ENCODE measurements at regions not wholly inside any gene's neighbourhood (a gene's known extent, or its start where the extent isn't known, plus 50 kb on each side); places are given as distances from the start of the nearest gene placed in this dataset.

DNA sequence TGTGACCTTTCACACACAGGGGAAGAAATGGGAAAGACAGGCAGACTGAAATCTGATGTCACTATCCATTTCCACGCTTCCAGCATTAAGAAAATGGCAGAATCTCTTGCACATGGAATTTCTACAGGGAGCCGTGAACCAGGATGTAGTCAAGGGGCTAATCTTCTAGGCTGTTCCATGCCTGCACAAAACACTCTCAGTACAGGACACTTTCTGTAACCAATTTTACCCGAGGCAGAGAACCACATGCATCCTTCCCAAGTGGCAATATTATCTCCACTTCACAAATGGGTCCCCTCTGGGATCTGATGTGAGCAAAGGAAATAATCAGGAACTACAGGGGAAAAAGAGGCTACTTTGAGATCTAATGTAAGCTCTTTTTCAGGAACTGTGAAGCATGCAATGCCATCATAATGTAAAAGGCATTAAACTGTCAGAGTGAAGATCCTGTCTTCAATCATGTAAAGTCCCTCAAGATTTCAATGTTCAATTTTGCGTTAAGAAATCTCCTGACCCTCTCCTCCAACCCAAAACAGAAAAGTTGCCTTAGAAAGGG is 236.9 kb downstream of the RBM43 start:
- no peak overlapping the region for H3K4me3 ChIP-seq (ENCODE audit: low read depth in 1 of 2, low read length in 2 of 2)
- H3K27ac ChIP-seq (ENCODE audit: low read depth, low read length): no peak overlapping the region
- no peak overlapping the region for H3K9ac ChIP-seq (ENCODE audit: low read depth in 1 of 2, low read length in 2 of 2)
- no peaks in the 10 kb centered on the region for H3K27me3 ChIP-seq (ENCODE audit: control insufficient read depth in 1 of 2, insufficient read depth in 2 of 2, low read length in 2 of 2)
- no peaks in the 10 kb centered on the region for H3K36me3 ChIP-seq (ENCODE audit: control insufficient read depth in 1 of 2, insufficient read depth in 2 of 2, low read length in 2 of 2)
- H3K4me1 ChIP-seq (ENCODE audit: control insufficient read depth in 1 of 2, insufficient read depth in 2 of 2, low read length in 2 of 2): no peaks in the 10 kb centered on the region
- H3K9me3 ChIP-seq (ENCODE audit: control insufficient read depth in 1 of 2, low read length in 2 of 2): no peaks in the 10 kb centered on the region

DNA sequence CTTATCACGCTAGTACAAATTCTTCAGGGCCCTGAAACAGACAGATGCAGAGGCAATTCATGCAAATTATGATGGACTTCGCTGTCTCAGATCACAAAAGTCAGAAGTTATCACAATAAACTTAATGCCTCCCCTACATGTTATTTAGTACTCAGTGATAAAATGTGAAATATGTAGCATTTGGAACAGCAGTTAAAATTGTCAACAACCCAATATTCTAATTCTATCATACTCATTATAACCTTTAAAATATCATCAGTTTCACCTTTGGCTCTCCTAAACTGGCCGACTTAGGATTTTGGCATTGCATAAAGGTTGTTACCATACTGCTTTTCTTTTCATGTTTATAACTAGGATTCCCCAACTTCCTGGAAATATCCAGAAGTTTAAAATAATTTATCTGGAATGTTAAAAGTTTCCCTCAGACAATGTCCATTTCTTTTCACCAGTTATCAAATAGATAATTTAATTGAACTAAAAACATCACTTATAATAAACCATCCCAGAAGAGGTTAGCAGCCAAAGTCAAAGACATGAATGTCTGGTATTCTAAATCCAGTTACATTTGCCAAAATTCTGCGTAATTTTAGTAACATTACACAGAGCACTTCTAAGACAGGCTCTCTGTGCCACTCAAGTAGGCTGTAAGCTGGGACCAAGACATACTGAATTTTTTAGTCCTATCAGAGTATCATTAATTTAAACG is 239.8 kb downstream of the RBM43 start:
- Histone ChIP-seq H3K4me3 (ENCODE audit: low read depth in 1 of 2, low read length in 2 of 2) (no peak overlapping the region), H3K9ac (ENCODE audit: low read depth in 1 of 2, low read length in 2 of 2) (no peak overlapping the region), H3K27ac (ENCODE audit: low read depth, low read length) (no peak overlapping the region), H3K36me3 (ENCODE audit: control insufficient read depth in 1 of 2, insufficient read depth in 2 of 2, low read length in 2 of 2) (no peaks in the 10 kb centered on the region), H3K4me1 (ENCODE audit: control insufficient read depth in 1 of 2, insufficient read depth in 2 of 2, low read length in 2 of 2) (no peaks in the 10 kb centered on the region), H3K27me3 (ENCODE audit: control insufficient read depth in 1 of 2, insufficient read depth in 2 of 2, low read length in 2 of 2) (no peaks in the 10 kb centered on the region), H3K9me3 (ENCODE audit: control insufficient read depth in 1 of 2, low read length in 2 of 2) (no peaks in the 10 kb centered on the region)

DNA sequence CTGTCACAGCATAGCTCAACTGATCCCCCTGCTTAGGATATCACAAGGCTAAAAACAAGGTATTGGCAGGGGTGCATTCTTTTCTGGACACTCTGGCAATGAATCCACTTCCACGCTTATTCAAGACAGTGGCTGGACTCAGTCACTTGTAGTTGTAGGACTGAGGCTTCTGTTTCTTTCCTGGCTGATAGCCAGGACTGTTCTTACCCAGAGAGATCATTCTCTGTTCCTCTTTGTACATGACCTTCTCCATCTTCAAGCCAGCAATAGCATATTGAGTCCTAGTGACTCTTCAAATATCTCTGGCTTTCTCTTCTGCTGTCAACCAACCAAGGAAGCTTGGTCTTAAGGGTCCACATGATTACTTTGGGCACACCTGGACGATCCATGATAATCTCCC is 241.3 kb downstream of the RBM43 start:
- Histone ChIP-seq H3K4me3 (ENCODE audit: low read depth in 1 of 2, low read length in 2 of 2) (no peak overlapping the region), H3K9ac (ENCODE audit: low read depth in 1 of 2, low read length in 2 of 2) (no peak overlapping the region), H3K36me3 (ENCODE audit: control insufficient read depth in 1 of 2, insufficient read depth in 2 of 2, low read length in 2 of 2) (no peaks in the 10 kb centered on the region), H3K27me3 (ENCODE audit: control insufficient read depth in 1 of 2, insufficient read depth in 2 of 2, low read length in 2 of 2) (no peaks in the 10 kb centered on the region), H3K27ac (ENCODE audit: low read depth, low read length) (no peak overlapping the region), H3K9me3 (ENCODE audit: control insufficient read depth in 1 of 2, low read length in 2 of 2) (no peaks in the 10 kb centered on the region), H3K4me1 (ENCODE audit: control insufficient read depth in 1 of 2, insufficient read depth in 2 of 2, low read length in 2 of 2) (no peaks in the 10 kb centered on the region)

DNA sequence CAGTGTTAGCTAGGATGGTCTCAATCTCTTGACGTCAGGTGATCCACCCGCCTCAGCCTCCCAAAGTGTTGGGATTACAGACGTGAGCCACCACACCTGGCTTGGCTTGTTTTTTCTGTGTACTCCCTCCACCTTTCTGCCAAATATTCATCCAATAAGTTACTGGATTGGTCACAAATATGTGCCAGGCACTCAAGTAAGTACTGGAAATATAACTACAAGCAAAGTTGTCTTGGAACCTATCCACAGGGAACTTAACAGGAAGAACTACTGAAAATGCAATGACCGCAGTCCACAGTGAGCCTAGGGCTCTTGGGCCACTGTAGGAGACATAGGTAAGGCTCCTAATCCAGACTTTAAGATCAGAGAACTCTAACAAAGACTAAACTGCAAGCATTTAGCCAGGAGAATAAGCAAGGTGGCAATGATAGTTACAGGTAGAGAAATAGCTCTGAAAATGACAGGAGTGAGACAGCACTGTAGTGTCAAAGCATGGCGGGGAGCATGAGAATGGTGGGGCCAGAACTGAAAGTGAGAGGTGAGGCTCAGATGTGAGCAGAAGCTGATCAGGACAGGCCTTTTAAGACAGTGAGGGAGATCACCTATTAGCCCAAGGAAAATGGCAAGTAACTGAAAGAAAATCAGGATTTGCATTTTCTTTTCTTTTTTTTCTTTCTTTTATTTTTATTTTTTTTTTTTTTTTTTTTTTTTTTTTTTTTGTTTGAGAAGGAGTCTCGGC is 252.1 kb downstream of the RBM43 start:
- H3K4me1 ChIP-seq (ENCODE audit: control insufficient read depth in 1 of 2, insufficient read depth in 2 of 2, low read length in 2 of 2): no peaks in the 10 kb centered on the region
- H3K4me3 ChIP-seq (ENCODE audit: low read depth in 1 of 2, low read length in 2 of 2): no peak overlapping the region
- no peak overlapping the region for H3K9ac ChIP-seq (ENCODE audit: low read depth in 1 of 2, low read length in 2 of 2)
- no peaks in the 10 kb centered on the region for H3K9me3 ChIP-seq (ENCODE audit: control insufficient read depth in 1 of 2, low read length in 2 of 2)
- no peak overlapping the region for H3K27ac ChIP-seq (ENCODE audit: low read depth, low read length)
- H3K36me3 ChIP-seq (ENCODE audit: control insufficient read depth in 1 of 2, insufficient read depth in 2 of 2, low read length in 2 of 2): no peaks in the 10 kb centered on the region
- no peaks in the 10 kb centered on the region for H3K27me3 ChIP-seq (ENCODE audit: control insufficient read depth in 1 of 2, insufficient read depth in 2 of 2, low read length in 2 of 2)

DNA sequence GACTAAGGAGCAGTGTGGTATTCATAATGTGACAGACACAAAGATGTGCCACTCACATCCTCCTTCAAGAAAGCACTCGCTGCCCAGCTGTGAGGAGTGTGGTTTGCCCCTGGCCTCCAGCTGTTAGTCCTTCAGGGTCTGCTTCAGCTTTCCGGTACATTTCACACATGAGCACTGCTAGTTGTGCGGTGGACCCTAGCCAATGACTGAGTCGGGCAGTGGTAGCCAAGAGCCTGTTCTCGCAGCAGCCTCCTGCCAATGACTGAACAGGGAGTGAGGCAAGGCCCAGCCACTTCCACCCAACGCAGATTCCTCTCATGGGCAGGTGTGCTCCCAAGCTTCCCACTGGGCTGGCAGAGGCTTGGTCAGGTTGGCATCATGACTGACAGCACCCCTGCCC is 254.3 kb downstream of the RBM43 start:
- no peaks in the 10 kb centered on the region for H3K9me3 ChIP-seq (ENCODE audit: control insufficient read depth in 1 of 2, low read length in 2 of 2)
- H3K4me1 ChIP-seq (ENCODE audit: control insufficient read depth in 1 of 2, insufficient read depth in 2 of 2, low read length in 2 of 2): no peaks in the 10 kb centered on the region
- no peak overlapping the region for H3K9ac ChIP-seq (ENCODE audit: low read depth in 1 of 2, low read length in 2 of 2)
- no peak overlapping the region for H3K4me3 ChIP-seq (ENCODE audit: low read depth in 1 of 2, low read length in 2 of 2)
- H3K27ac ChIP-seq (ENCODE audit: low read depth, low read length): no peak overlapping the region
- no peaks in the 10 kb centered on the region for H3K36me3 ChIP-seq (ENCODE audit: control insufficient read depth in 1 of 2, insufficient read depth in 2 of 2, low read length in 2 of 2)
- H3K27me3 ChIP-seq (ENCODE audit: control insufficient read depth in 1 of 2, insufficient read depth in 2 of 2, low read length in 2 of 2): no peaks in the 10 kb centered on the region

DNA sequence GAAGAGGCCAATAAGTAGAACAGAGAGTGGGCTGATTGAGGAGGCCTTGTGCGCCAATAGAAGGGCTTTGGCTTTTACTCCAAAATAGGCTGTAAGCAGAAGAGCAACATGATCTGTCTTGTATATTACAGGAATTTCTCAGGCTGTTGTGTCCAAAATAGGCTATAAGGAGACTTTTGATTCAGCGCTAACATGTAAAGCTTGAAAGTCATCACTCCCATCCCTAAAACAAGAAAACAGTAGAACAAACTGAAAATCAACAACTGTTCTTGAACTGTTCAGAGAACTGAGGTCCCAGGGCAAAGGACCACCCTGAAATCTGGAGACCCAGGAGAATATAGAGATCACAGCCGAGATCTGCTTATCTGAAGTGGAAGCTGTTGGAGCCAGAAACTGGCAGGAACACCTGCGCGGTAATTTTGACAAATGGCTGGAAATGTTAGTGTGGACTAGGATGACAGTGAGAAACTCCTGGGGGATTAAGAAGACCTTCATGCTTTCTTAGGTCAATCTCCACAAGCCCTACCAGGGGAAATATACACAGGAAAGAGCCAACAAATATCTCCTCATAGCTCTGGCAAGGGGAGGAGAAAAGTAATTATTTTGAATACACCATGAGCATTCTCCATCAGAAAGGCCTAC is 258.6 kb downstream of the RBM43 start:
- Histone ChIP-seq H3K27ac (ENCODE audit: low read depth, low read length) (no peak overlapping the region), H3K27me3 (ENCODE audit: control insufficient read depth in 1 of 2, insufficient read depth in 2 of 2, low read length in 2 of 2) (no peaks in the 10 kb centered on the region), H3K4me3 (ENCODE audit: low read depth in 1 of 2, low read length in 2 of 2) (no peak overlapping the region), H3K9me3 (ENCODE audit: control insufficient read depth in 1 of 2, low read length in 2 of 2) (no peaks in the 10 kb centered on the region), H3K4me1 (ENCODE audit: control insufficient read depth in 1 of 2, insufficient read depth in 2 of 2, low read length in 2 of 2) (no peaks in the 10 kb centered on the region), H3K36me3 (ENCODE audit: control insufficient read depth in 1 of 2, insufficient read depth in 2 of 2, low read length in 2 of 2) (no peaks in the 10 kb centered on the region), H3K9ac (ENCODE audit: low read depth in 1 of 2, low read length in 2 of 2) (no peak overlapping the region)

DNA sequence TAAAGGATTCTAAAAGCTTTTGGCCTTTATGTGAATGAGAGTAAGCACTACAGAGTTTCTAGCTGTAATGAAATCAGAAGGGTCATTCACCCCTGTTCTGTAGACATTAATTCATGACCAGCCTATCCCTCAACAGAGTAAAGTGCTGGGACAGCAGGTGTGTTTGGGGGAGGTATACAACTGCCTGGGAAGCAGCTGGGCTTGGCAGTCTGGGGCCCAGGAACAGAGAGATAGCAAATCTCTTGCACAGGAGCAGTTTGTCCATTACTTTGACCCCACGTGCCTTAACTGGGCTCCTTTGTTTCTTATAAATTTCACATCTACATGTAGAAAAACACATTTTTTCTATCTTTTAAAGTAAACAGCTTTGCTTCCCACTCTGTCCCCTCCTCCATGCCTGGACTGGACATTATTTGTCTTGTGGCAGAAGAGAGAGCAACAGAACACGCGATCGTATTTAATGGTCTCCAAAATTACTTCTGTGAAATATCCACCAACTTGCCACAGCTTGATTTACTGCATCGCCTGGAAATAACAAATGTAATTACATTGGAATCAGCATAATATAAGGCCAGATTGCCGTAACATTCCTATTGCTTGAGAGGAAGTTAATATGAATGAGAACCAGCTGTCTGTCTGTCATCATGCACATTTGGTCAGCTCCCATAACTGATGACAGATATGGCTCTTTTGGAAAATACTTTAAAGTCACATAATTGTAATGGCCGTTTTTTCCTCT is 263.8 kb downstream of the RBM43 start:
- H3K27me3 ChIP-seq (ENCODE audit: control insufficient read depth in 1 of 2, insufficient read depth in 2 of 2, low read length in 2 of 2): no peaks in the 10 kb centered on the region
- no peak overlapping the region for H3K4me3 ChIP-seq (ENCODE audit: low read depth in 1 of 2, low read length in 2 of 2)
- no peaks in the 10 kb centered on the region for H3K4me1 ChIP-seq (ENCODE audit: control insufficient read depth in 1 of 2, insufficient read depth in 2 of 2, low read length in 2 of 2)
- H3K9me3 ChIP-seq (ENCODE audit: control insufficient read depth in 1 of 2, low read length in 2 of 2): no peaks in the 10 kb centered on the region
- H3K27ac ChIP-seq (ENCODE audit: low read depth, low read length): no peak overlapping the region
- no peaks in the 10 kb centered on the region for H3K36me3 ChIP-seq (ENCODE audit: control insufficient read depth in 1 of 2, insufficient read depth in 2 of 2, low read length in 2 of 2)
- no peak overlapping the region for H3K9ac ChIP-seq (ENCODE audit: low read depth in 1 of 2, low read length in 2 of 2)

DNA sequence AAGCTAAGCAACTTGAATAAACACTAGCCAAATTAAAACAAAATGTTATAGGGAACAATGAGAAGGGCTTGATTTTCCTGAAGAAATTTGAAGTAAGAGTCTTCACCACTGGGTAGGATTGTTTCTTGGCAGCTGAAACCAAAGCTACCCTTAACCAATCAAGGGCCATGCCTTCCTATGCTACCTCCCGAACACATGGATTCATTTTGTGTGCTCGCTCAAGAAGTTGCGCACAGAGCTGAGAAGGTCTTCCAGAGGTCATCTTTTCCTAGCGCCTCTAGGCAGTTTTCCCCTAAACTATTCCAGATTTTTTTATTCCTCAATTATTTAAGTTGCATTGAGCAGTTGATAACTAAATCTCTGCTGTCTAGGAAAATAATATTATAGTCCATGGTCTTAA is 264.6 kb downstream of the RBM43 start:
- no peaks in the 10 kb centered on the region for H3K9me3 ChIP-seq (ENCODE audit: control insufficient read depth in 1 of 2, low read length in 2 of 2)
- no peak overlapping the region for H3K9ac ChIP-seq (ENCODE audit: low read depth in 1 of 2, low read length in 2 of 2)
- H3K27ac ChIP-seq (ENCODE audit: low read depth, low read length): no peak overlapping the region
- H3K4me1 ChIP-seq (ENCODE audit: control insufficient read depth in 1 of 2, insufficient read depth in 2 of 2, low read length in 2 of 2): no peaks in the 10 kb centered on the region
- H3K27me3 ChIP-seq (ENCODE audit: control insufficient read depth in 1 of 2, insufficient read depth in 2 of 2, low read length in 2 of 2): no peaks in the 10 kb centered on the region
- H3K4me3 ChIP-seq (ENCODE audit: low read depth in 1 of 2, low read length in 2 of 2): no peak overlapping the region
- H3K36me3 ChIP-seq (ENCODE audit: control insufficient read depth in 1 of 2, insufficient read depth in 2 of 2, low read length in 2 of 2): no peaks in the 10 kb centered on the region

DNA sequence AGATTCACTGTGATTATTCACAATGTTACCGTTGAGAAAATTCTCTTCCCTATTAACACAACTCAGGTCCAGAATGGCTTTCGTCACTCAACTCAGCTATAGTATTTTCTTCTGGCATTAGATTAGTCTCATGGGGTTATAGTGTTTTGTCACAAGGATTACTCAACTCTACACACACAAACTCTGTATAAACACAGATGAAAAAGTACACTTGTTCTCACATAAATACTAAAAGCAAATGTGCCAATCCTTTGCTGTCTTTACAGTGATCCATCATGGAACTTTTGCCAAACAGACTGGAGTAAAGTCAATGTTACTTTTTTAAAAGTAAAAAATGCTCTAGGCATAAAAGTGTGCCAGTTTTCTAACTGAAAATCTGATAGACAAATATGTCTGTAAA is 267.6 kb downstream of the RBM43 start:
- Histone ChIP-seq H3K36me3 (ENCODE audit: control insufficient read depth in 1 of 2, insufficient read depth in 2 of 2, low read length in 2 of 2) (no peaks in the 10 kb centered on the region), H3K4me1 (ENCODE audit: control insufficient read depth in 1 of 2, insufficient read depth in 2 of 2, low read length in 2 of 2) (no peaks in the 10 kb centered on the region), H3K27me3 (ENCODE audit: control insufficient read depth in 1 of 2, insufficient read depth in 2 of 2, low read length in 2 of 2) (no peaks in the 10 kb centered on the region), H3K9ac (ENCODE audit: low read depth in 1 of 2, low read length in 2 of 2) (no peak overlapping the region), H3K4me3 (ENCODE audit: low read depth in 1 of 2, low read length in 2 of 2) (no peak overlapping the region), H3K27ac (ENCODE audit: low read depth, low read length) (no peak overlapping the region), H3K9me3 (ENCODE audit: control insufficient read depth in 1 of 2, low read length in 2 of 2) (peaks cover 0 to 9% of the 10 kb centered on the region in 2 donors)
